ENCODE measurements at regions not wholly inside any gene's neighbourhood (a gene's known extent, or its start where the extent isn't known, plus 50 kb on each side); places are given as distances from the start of the nearest gene placed in this dataset.

- TF ChIP-seq, protein P1, sequence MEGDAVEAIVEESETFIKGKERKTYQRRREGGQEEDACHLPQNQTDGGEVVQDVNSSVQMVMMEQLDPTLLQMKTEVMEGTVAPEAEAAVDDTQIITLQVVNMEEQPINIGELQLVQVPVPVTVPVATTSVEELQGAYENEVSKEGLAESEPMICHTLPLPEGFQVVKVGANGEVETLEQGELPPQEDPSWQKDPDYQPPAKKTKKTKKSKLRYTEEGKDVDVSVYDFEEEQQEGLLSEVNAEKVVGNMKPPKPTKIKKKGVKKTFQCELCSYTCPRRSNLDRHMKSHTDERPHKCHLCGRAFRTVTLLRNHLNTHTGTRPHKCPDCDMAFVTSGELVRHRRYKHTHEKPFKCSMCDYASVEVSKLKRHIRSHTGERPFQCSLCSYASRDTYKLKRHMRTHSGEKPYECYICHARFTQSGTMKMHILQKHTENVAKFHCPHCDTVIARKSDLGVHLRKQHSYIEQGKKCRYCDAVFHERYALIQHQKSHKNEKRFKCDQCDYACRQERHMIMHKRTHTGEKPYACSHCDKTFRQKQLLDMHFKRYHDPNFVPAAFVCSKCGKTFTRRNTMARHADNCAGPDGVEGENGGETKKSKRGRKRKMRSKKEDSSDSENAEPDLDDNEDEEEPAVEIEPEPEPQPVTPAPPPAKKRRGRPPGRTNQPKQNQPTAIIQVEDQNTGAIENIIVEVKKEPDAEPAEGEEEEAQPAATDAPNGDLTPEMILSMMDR (IDR thresholded peaks at IDR 0.05; ENCODE audit: low read depth, low read length) = no peak
- H3K9me3 ChIP-seq = no peaks in the 10 kb centered on the region
- no peak overlapping the region for H3K4me3 ChIP-seq (ENCODE audit: low read depth, low read length)
- no peaks in the 10 kb centered on the region for H3K4me1 ChIP-seq
- DNase-seq = no peak
- H3K27me3 ChIP-seq = no peaks in the 10 kb centered on the region
- no peaks in the 10 kb centered on the region for H3K36me3 ChIP-seq
Measured at GRCh38 chr18:25814841-25815458, 275.5 kb downstream of the SS18 start.

GRCh38 chr18:25813110-25813509, 277.3 kb downstream of the SS18 start:
- DNase-seq = no peak
- no peaks in the 10 kb centered on the region for H3K27me3 ChIP-seq
- H3K36me3 ChIP-seq = no peaks in the 10 kb centered on the region
- H3K9me3 ChIP-seq = no peaks in the 10 kb centered on the region
- no peaks in the 10 kb centered on the region for H3K4me1 ChIP-seq
- TF ChIP-seq, protein P1 (IDR thresholded peaks at IDR 0.05; ENCODE audit: low read depth, low read length) = no peak
- H3K4me3 ChIP-seq (ENCODE audit: low read depth, low read length) = no peak overlapping the region

- Histone ChIP-seq H3K27me3 (no peaks in the 10 kb centered on the region), H3K36me3 (no peaks in the 10 kb centered on the region), H3K4me1 (no peaks in the 10 kb centered on the region), H3K4me3 (ENCODE audit: low read depth, low read length) (no peak overlapping the region), H3K9me3 (no peaks in the 10 kb centered on the region)
- no peak for DNase-seq
- TF ChIP-seq, protein P1 (IDR thresholded peaks at IDR 0.05; ENCODE audit: low read depth, low read length) = no peak
Measured at GRCh38 chr18:25810736-25811135, 279.7 kb downstream of the SS18 start.

DNA sequence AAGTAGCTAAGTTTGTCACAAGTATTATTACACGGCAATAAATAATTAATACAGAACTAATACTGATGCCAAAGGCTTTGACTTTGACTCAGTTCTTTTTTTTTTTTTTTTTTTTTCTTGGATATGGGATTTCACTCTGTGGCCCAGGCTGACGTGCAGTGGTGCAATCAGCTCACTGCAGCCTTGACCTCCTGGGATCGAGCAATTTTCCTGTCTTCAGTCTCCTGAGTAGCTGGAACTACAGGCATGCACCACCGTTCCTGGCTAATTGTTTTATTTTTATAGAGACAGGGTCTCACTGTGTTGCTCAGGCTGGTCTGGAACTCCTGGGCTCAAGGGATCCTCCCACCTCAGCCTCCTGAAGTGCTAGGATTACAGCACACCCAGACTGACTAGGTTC, 284.5 kb downstream of the SS18 start:
- no peaks in the 10 kb centered on the region for H3K36me3 ChIP-seq

GRCh38 chr18:25805323-25805722, 285.1 kb downstream of the SS18 start:
- TF ChIP-seq, protein P1 (IDR thresholded peaks at IDR 0.05; ENCODE audit: low read depth, low read length) = no peak
- Histone ChIP-seq H3K27me3 (no peaks in the 10 kb centered on the region), H3K4me1 (no peaks in the 10 kb centered on the region), H3K36me3 (no peaks in the 10 kb centered on the region), H3K9me3 (no peaks in the 10 kb centered on the region), H3K4me3 (ENCODE audit: low read depth, low read length) (no peak overlapping the region)
- no peak for DNase-seq

More for the DNA sequence above, 284.5 kb downstream of the SS18 start:
- H3K27me3 ChIP-seq = no peaks in the 10 kb centered on the region
- DNase-seq = no peak
- H3K9me3 ChIP-seq = no peaks in the 10 kb centered on the region
- no peaks in the 10 kb centered on the region for H3K4me1 ChIP-seq
- H3K4me3 ChIP-seq (ENCODE audit: low read depth, low read length) = no peak overlapping the region
- TF ChIP-seq, protein P1 (IDR thresholded peaks at IDR 0.05; ENCODE audit: low read depth, low read length) = no peak

GRCh38 chr18:25799231-25799630, 291.2 kb downstream of the SS18 start:
- H3K36me3 ChIP-seq = no peaks in the 10 kb centered on the region
- DNase-seq = no peak
- no peaks in the 10 kb centered on the region for H3K9me3 ChIP-seq
- no peaks in the 10 kb centered on the region for H3K4me1 ChIP-seq
- no peak overlapping the region for H3K4me3 ChIP-seq (ENCODE audit: low read depth, low read length)
- TF ChIP-seq, protein P1 (IDR thresholded peaks at IDR 0.05; ENCODE audit: low read depth, low read length) = no peak
- no peaks in the 10 kb centered on the region for H3K27me3 ChIP-seq
